ENCODE measurements at regions not wholly inside any gene's neighbourhood (a gene's known extent, or its start where the extent isn't known, plus 50 kb on each side); places are given as distances from the start of the nearest gene placed in this dataset.
"Not testable (repeated sequence)": the region's sequence is repeated elsewhere in the genome, so short reads cannot be mapped to it uniquely, and the experiment has no call there.

DNA sequence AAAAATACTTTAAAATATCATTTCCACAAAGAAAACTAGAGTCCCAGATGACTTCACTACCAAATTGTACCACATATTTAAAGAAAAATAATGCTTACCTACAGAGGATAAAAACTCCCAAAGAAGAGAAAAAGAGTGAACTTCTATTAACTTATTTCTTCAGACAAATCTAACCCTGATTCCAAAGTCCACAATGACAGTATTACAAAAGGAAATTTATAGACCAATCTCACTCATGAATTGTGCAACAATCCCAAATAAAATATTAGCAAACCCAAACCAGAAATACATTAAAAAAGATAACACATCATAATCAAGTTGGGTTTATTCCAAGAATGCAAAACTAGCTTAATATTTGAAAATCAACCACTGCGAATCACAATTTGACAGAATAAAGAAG is 161.4 kb upstream of the GALNT2 start:
- H3K9me3 Mint-ChIP-seq = peaks cover 0 to 10% (median 3%) of the 10 kb centered on the region in 9 donors
- DNase-seq = no peak
- peaks cover 0 to 3% (median 0%) of the 10 kb centered on the region in 4 donors for H3K4me1 Mint-ChIP-seq
- ATAC-seq = no peak
- H3K36me3 Mint-ChIP-seq = peaks cover 0 to 10% (median 0%) of the 10 kb centered on the region in 3 donors
- POLR2A ChIA-PET = no interaction called here
- no peak overlapping the region for H3K4me3 Mint-ChIP-seq
- H3K27ac Mint-ChIP-seq = no peak overlapping the region
- peaks cover 6 to 28% (median 9%) of the 10 kb centered on the region in 5 donors for H3K27me3 Mint-ChIP-seq

DNA sequence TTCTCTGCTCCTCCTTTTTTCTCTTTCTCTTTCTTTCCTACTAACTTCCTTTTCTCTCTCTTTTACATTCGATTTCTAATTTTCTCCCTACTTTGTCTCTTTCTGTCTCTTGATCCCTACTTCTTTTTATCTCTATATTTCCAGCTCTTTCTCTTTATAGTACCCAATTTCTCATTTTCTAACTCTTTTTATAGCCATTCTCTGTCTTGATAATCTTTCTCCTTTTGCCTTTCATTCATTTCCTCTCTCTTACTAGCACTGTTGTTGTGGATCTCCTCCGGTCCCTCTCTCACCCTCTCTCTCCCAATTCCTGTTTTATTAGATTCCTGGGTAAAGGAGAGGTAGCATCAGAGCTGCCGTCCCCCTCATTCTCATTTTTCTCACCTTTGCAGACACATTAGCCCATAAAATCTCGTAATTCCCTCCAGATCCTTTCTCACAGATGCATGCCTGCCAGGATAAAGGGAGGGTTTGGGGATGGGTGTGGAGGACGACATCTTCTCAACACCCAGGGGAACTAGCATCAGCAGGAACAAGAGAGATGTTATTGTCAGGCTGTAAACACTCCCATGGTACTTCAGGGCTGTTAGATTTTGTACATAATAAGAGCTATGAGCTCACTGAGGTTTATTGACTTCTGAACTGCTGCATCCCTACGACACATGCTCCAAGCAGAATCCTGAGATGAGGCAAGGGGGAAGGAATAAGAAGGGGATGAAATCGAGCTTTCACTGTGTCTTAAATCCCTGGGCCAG is 159.0 kb upstream of the GALNT2 start:
- Mint-ChIP-seq H3K4me3 (no peak overlapping the region), H3K27ac (peak overlapping the region in 1 of 10 donors; percentile 8), H3K4me1 (peaks cover 0 to 3% (median 0%) of the 10 kb centered on the region in 4 donors), H3K36me3 (no peaks in the 10 kb centered on the region), H3K27me3 (peaks cover 0 to 18% (median 7%) of the 10 kb centered on the region in 5 donors), H3K9me3 (peaks cover 0 to 3% (median 0%) of the 10 kb centered on the region in 9 donors)
- ATAC-seq (no peak), DNase-seq (no peak)
- POLR2A ChIA-PET = no interaction called here

DNA sequence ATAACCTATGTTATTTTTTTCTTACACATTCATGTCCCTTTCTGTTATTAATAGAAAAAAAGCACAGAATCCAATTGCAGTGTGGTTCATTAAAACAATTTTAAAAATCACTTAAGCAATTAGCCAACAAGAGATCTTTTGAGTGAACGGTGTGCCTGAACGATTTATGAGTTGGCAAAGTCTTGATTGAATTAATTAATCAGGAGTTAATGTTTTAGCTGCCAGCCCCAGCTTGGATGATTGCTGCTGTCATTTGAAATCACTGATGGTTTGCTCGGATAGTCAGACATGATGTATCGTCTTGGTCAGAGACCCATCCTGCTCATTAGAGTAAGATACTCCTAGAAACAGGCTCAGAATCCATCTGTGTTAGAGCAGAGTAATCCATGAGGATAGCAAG is 158.3 kb upstream of the GALNT2 start:
- DNase-seq = no peak
- Mint-ChIP-seq H3K4me1 (peaks cover 0 to 3% (median 0%) of the 10 kb centered on the region in 4 donors), H3K27ac (no peak overlapping the region), H3K27me3 (peaks cover 0 to 16% (median 6%) of the 10 kb centered on the region in 5 donors), H3K36me3 (no peaks in the 10 kb centered on the region), H3K9me3 (peaks cover 0 to 3% (median 0%) of the 10 kb centered on the region in 9 donors), H3K4me3 (no peak overlapping the region)
- POLR2A ChIA-PET = no interaction called here
- ATAC-seq = no peak

DNA sequence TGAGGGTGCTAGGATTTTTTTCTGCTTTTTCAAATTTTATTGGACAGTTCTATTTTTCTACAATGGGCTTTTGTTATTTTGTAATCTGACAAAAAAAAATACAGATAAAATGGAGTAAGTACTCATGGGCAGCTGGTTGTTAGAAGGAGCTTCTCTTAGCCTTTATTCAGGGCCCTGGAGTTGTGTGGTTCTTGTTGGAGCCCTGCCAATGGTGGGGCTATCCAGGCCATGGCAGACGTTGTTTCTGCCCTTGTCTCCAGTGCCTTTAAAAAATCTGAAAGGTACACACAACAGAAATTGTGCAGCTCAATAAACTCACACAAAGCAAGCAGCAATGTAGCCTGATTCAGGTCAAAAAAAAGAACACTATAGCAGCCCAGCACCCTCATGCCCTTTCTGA is 153.5 kb upstream of the GALNT2 start:
- Mint-ChIP-seq H3K9me3 (peaks cover 0 to 3% (median 0%) of the 10 kb centered on the region in 9 donors), H3K36me3 (no peaks in the 10 kb centered on the region), H3K4me1 (no peaks in the 10 kb centered on the region), H3K27ac (no peak overlapping the region), H3K4me3 (no peak overlapping the region), H3K27me3 (peaks cover 0 to 8% (median 1%) of the 10 kb centered on the region in 5 donors)
- DNase-seq (no peak), ATAC-seq (no peak)
- POLR2A ChIA-PET = no interaction called here

DNA sequence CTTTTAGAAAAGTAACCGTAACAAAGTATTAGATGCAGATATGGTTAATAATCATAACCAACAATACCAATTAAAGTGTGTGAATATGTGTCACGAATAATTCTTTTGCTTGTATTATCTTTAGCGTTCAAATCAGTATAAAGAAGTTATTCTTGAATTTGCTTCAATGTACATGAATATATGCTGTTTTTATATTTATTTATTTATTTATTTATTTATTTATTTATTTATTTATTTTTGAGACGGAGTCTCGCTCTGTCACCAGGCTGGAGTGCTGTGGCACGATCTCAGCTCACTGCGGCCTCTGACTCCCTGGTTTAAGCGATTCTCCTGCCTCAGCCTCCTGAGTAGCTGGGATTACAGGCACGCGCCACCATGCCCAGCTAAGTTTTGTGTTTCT is 147.6 kb upstream of the GALNT2 start:
- H3K4me1 Mint-ChIP-seq, DNase-seq, H3K27ac Mint-ChIP-seq, H3K27me3 Mint-ChIP-seq, POLR2A ChIA-PET, H3K36me3 Mint-ChIP-seq, H3K9me3 Mint-ChIP-seq, H3K4me3 Mint-ChIP-seq, ATAC-seq: not testable (repeated sequence)

DNA sequence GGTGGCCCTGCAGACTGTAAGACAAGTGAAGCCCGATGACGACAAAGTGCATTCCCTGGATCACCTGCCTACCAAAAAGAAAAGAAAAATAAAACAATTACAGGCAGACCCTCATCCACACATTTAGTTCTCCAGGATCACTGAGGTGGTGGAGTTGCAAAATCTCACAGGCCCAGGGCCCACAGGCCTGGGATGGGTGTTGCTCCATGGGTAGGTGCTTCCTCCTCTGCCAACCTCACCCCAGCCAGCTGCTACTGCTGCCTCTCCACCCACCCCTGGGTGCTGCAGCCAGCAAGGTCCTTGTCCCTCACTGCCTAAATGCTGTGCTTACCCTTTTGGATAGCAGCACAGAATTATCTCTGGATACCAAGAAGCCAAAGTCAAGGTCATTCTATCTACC is 146.4 kb upstream of the GALNT2 start:
- Mint-ChIP-seq H3K27ac (no peak overlapping the region), H3K27me3 (peaks cover 0 to 7% (median 2%) of the 10 kb centered on the region in 5 donors), H3K9me3 (no peaks in the 10 kb centered on the region), H3K36me3 (no peaks in the 10 kb centered on the region), H3K4me3 (no peak overlapping the region), H3K4me1 (peaks cover 0 to 2% (median 0%) of the 10 kb centered on the region in 4 donors)
- POLR2A ChIA-PET = no interaction called here
- DNase-seq (no peak), ATAC-seq (no peak)

DNA sequence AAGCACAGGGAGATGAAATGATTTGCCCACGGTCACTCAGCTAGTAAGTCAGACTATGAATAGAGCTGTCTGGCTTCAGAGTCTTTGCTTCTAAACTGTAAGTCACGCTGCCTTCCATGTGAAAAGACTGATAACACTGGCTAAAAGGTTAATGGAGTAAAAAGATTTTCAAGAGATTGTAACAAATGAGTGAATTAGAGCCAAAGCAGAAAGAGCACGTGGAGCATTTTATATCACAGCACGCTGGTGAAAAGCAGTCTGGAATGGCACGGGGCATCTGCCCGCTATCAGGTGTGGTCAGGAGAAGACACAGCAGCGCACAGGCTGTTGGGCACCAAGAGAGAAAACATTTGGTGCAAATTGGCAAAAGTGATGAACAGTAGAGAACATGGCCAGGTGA is 144.8 kb upstream of the GALNT2 start:
- Mint-ChIP-seq H3K36me3 (no peaks in the 10 kb centered on the region), H3K27ac (no peak overlapping the region), H3K4me1 (peaks cover 0 to 2% (median 0%) of the 10 kb centered on the region in 4 donors), H3K27me3 (peaks cover 0 to 11% (median 4%) of the 10 kb centered on the region in 5 donors), H3K4me3 (no peak overlapping the region), H3K9me3 (no peaks in the 10 kb centered on the region)
- DNase-seq (no peak), ATAC-seq (no peak)
- POLR2A ChIA-PET = no interaction called here

DNA sequence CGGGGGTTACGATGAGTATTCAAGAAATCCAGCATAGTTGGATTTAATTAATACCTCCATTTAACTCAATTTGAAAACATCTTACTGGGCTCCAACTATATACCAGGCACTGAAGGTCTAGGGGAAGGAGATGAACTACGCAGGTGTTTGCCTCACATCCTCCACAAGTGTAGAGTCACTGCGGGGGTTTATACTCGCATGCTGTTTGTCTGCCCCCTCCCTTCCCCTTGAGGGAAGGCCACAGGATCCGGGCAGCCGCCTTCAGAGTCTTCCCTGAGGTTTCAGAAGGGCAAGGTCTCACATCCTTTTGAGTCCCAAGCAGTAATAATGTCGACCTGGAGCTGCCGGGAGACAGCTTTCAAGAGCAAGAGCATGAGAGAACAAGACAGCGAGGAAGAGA is 142.4 kb upstream of the GALNT2 start:
- peaks cover 0 to 2% (median 0%) of the 10 kb centered on the region in 4 donors for H3K4me1 Mint-ChIP-seq
- DNase-seq (no peak), ATAC-seq (no peak)
- H3K4me3 Mint-ChIP-seq = no peak overlapping the region
- POLR2A ChIA-PET = no interaction called here
- no peaks in the 10 kb centered on the region for H3K36me3 Mint-ChIP-seq
- no peaks in the 10 kb centered on the region for H3K9me3 Mint-ChIP-seq
- no peak overlapping the region for H3K27ac Mint-ChIP-seq
- peaks cover 4 to 22% (median 6%) of the 10 kb centered on the region in 5 donors for H3K27me3 Mint-ChIP-seq

DNA sequence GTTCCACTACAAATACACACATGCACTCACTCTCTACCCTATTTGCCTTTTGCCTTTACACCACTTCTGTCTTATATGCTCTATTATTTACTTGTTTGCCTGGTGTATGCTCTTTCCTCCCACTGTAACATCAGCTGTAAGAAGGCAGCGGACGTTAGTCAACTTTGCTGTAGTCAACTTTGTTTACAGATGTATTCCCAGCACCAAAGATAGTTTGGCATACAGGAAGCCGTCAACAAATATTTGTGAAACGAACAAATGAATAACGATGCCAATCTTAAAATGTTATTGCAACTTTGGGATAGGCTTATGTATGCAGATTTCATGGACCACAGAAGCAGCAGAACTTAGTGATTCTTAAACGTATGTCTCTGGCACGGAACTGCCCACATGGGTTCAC is 138.3 kb upstream of the GALNT2 start:
- Mint-ChIP-seq H3K9me3 (no peaks in the 10 kb centered on the region), H3K4me1 (peaks cover 0 to 2% (median 0%) of the 10 kb centered on the region in 4 donors), H3K36me3 (peaks cover 0 to 5% (median 4%) of the 10 kb centered on the region in 3 donors), H3K27ac (no peak overlapping the region), H3K4me3 (no peak overlapping the region), H3K27me3 (peaks cover 11 to 28% (median 13%) of the 10 kb centered on the region in 5 donors)
- ATAC-seq = no peak
- no peak for DNase-seq
- POLR2A ChIA-PET = no interaction called here

DNA sequence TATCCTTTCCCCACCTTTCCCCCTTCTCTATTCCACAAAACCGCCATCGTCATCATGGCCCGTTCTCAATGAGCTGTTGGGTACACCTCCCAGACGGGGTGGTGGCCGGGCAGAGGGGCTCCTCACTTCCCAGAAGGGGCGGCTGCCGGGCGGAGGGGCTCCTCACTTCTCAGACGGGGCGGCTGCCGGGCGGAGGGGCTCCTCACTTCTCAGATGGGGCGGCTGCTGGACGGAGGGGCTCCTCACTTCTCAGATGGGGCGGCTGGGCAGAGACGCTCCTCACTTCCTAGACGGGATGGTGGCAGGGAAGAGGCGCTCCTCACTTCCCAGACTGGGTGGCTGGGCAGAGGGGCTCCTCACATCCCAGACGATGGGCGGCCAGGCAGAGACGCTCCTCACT is 135.3 kb upstream of the GALNT2 start:
- H3K9me3 Mint-ChIP-seq, H3K36me3 Mint-ChIP-seq, H3K4me1 Mint-ChIP-seq, H3K27ac Mint-ChIP-seq, DNase-seq, POLR2A ChIA-PET, H3K4me3 Mint-ChIP-seq, ATAC-seq: not testable (repeated sequence)
- peaks cover 10 to 22% (median 12%) of the 10 kb centered on the region in 5 donors for H3K27me3 Mint-ChIP-seq

DNA sequence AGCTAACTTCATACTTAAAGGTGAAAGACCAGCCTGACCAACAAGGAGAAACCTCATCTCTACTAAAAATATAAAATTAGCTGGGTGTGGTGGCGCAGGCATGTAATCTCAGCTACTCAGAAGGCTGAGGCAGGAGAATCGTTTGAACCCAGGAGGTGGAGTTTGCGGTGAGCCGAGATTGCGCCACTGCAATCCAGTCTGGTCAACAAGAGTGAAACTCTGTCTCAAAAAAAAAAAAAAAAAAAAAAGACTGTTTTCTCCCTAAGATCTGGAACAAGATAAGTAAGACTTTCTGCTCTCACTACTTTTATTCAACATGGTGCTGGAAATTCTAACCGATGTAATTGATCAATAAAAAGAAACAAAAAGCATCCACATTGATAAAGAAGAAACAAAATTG is 131.9 kb upstream of the GALNT2 start:
- not testable (repeated sequence) for H3K27ac Mint-ChIP-seq

DNA sequence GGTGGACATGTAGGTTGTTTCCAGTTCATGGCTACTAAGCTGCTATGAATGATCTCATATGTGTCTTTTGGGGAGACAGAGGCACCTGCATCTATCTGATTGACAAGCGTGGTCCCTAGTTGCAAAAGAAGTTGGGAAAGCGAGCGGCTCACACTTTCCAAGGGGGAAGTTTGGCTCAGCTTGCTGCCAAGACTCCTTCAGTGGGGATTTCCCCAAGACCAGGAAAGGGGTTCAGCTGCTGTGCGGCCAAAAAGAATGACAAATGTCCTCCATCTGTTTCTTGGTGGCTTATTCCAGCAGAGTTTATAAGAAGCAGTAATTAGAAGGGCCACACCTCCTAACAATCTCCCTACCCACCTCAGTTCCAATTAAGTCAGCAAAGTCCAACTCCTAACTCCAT is 128.5 kb upstream of the GALNT2 start:
- no peak overlapping the region for H3K27ac Mint-ChIP-seq
- peaks cover 0 to 1% (median 0%) of the 10 kb centered on the region in 9 donors for H3K9me3 Mint-ChIP-seq
- H3K4me1 Mint-ChIP-seq = no peaks in the 10 kb centered on the region
- no peak overlapping the region for H3K4me3 Mint-ChIP-seq
- DNase-seq (no peak), ATAC-seq (no peak)
- no peaks in the 10 kb centered on the region for H3K36me3 Mint-ChIP-seq
- peaks cover 0 to 8% (median 2%) of the 10 kb centered on the region in 5 donors for H3K27me3 Mint-ChIP-seq
- POLR2A ChIA-PET = no interaction called here

More for the DNA sequence above, 131.9 kb upstream of the GALNT2 start:
- H3K9me3 Mint-ChIP-seq, POLR2A ChIA-PET, H3K4me3 Mint-ChIP-seq, H3K36me3 Mint-ChIP-seq, ATAC-seq, DNase-seq, H3K4me1 Mint-ChIP-seq: not testable (repeated sequence)
- H3K27me3 Mint-ChIP-seq = peaks cover 4 to 11% (median 7%) of the 10 kb centered on the region in 5 donors

DNA sequence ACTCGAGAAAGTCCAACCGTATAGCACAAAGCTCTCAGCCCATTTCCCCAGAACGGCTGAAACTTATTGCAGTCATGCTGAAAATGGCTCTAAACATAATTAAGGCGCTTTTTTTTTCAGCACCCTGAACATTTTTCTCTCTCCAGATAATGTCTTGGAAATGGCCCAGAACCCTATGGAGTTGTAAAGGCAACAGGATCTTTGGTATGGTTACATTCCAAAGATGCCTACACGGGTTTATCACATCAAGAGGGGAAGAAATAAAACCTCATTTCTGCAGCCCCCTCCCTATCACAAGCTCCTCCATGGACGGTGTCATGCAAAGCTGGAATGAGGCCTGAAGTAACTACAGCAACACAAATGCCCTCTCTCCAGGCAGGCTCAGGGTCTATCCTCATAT is 126.4 kb upstream of the GALNT2 start:
- no peaks in the 10 kb centered on the region for H3K4me1 Mint-ChIP-seq
- H3K27ac Mint-ChIP-seq = no peak overlapping the region
- peaks cover 0 to 6% (median 2%) of the 10 kb centered on the region in 5 donors for H3K27me3 Mint-ChIP-seq
- peaks cover 0 to 1% (median 0%) of the 10 kb centered on the region in 9 donors for H3K9me3 Mint-ChIP-seq
- POLR2A ChIA-PET = no interaction called here
- no peak for DNase-seq
- no peaks in the 10 kb centered on the region for H3K36me3 Mint-ChIP-seq
- H3K4me3 Mint-ChIP-seq = no peak overlapping the region
- no peak for ATAC-seq

DNA sequence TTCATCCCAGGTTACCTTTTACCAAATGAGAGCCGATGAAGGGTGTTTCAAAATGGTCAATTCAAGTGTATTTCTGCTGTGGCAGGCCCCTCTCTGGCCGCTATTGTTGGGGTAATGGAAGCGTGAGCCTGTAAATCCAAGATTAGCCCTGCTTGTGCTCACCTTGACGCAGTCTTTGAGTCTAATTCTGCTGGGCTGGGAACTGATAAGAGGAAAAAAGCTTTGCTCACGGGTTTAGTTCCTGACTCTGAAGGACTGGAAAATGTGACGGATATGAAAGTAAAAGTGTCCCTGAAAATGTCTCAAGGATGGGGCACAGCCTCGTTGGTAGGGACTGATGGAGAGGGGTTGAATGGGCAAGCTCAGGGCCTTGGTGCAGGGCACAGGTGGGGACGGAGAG is 125.9 kb upstream of the GALNT2 start:
- ATAC-seq = no peak
- POLR2A ChIA-PET = no interaction called here
- peak overlapping the region in 1 of 10 donors; percentile 25 for H3K27ac Mint-ChIP-seq
- peaks cover 0 to 1% (median 0%) of the 10 kb centered on the region in 9 donors for H3K9me3 Mint-ChIP-seq
- DNase-seq = no peak
- H3K4me1 Mint-ChIP-seq = no peaks in the 10 kb centered on the region
- no peak overlapping the region for H3K4me3 Mint-ChIP-seq
- H3K36me3 Mint-ChIP-seq = no peaks in the 10 kb centered on the region
- H3K27me3 Mint-ChIP-seq = peaks cover 0 to 6% (median 2%) of the 10 kb centered on the region in 5 donors

Data from naive thymus-derived CD8-positive, alpha-beta T cell (primary cell).